LNCAP (cell line): ENCODE measurements at regions not wholly inside any gene's neighbourhood (a gene's known extent, or its start where the extent isn't known, plus 50 kb on each side); places are given as distances from the start of the nearest gene placed in this dataset.

Source experiments
- TF ChIP-seq, protein P1 (sequence below): fragments of 450-650 bp; IDR thresholded peaks from 2 replicates; pipeline ENCODE4 v1.5.1; 2017; ENCODE audit warnings: mild to moderate bottlenecking

DNA sequence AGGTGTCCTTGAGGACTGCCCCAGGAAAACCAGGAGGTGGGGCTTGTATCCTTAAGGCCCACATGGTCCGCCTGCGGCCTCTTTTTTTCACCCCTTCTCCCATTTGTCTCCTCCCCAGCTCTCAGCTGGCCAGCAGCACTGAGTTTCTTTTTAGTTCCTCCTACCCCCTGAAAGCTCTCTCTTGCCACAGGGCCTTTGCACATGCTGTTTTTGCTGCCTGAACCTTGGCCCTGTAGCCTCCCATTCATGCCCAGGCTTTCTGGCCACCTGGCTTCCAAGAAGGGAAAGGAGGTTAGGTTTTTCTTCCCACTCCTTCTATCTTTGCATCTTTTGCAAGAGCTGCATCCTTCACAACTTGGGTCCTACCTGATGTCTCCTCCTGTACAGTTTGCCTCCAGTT is 358.1 kb downstream of the VRK1 start:
- TF ChIP-seq, protein P1, sequence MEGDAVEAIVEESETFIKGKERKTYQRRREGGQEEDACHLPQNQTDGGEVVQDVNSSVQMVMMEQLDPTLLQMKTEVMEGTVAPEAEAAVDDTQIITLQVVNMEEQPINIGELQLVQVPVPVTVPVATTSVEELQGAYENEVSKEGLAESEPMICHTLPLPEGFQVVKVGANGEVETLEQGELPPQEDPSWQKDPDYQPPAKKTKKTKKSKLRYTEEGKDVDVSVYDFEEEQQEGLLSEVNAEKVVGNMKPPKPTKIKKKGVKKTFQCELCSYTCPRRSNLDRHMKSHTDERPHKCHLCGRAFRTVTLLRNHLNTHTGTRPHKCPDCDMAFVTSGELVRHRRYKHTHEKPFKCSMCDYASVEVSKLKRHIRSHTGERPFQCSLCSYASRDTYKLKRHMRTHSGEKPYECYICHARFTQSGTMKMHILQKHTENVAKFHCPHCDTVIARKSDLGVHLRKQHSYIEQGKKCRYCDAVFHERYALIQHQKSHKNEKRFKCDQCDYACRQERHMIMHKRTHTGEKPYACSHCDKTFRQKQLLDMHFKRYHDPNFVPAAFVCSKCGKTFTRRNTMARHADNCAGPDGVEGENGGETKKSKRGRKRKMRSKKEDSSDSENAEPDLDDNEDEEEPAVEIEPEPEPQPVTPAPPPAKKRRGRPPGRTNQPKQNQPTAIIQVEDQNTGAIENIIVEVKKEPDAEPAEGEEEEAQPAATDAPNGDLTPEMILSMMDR = no peak

DNA sequence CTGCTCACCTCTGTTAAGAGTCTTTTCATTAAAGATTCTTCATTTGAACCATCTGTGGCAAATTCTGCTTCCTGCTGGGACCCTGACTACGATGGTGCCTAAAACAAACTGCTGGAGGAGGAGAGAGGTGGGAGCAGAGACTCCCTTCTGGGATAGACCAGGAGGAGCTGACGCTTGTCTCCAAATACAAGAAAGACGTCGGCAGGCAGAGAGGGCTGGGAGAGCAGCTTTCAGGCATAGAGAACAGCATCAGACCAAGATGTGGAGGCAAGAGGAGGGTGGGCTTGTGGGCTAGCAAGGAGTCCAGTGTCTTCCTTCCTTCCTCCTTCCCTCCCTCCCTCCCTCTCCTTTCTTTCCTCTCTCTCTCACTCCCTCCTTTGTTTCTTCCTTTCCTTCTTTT is 358.6 kb downstream of the VRK1 start:
- TF ChIP-seq, protein P1 = no peak

DNA sequence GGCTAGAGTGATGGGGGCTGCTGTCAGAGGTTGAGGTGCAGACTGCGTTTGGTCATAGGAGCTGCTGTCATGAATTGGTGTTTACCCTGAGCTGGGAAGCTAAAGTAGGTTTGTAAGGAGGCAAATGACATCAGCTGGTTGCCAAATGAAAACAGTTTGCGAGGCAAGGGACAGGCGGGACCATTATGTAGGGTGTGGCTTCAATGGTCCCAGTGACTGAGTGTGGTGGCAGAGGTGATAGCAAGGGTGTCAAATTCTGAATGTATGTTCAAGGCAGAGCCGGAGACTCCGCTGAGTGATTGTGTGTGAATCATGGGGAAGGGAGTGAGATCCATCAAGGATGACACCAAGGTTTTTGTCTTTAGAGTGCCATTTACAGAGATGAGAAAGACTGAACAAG is 359.5 kb downstream of the VRK1 start:
- TF ChIP-seq, protein P1 = no peak

DNA sequence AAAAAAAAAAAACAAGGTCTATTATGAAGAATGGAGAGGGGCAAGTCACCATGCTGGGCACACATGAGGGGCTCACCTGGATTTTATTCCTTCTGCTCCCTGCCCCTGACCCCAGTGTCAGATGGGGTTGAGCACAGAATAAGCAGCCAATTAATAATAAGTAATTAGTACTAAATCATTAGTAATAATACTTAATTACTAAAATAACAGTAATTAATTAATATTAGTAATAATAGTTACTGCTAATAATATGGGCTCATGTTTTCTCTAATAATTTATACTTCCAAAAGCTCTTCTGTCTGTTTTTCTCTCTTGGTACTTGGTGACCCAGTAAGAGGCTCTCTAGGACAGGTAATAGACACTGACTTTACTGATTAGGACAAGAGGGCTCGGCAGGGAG is 360.9 kb downstream of the VRK1 start:
- TF ChIP-seq, protein P1 = no peak

DNA sequence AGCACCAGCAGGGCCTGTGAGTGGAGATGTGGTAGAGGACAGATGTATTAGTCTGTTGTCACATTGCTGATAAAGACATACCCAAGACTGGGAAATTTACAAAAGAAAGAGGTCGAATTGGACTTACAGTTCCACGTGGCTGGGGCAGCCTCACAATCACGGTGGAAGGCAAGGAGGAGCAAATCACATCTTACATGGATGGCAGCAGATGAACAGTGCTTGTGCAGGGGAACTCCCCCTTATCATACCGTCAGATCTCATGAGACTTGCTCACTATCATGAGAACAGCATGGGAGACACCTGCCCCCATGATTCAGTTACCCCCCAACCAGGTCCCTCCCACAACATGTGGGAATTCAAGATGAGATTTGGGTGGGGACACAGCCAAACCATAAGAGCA is 361.9 kb downstream of the VRK1 start:
- TF ChIP-seq, protein P1 = no peak

DNA sequence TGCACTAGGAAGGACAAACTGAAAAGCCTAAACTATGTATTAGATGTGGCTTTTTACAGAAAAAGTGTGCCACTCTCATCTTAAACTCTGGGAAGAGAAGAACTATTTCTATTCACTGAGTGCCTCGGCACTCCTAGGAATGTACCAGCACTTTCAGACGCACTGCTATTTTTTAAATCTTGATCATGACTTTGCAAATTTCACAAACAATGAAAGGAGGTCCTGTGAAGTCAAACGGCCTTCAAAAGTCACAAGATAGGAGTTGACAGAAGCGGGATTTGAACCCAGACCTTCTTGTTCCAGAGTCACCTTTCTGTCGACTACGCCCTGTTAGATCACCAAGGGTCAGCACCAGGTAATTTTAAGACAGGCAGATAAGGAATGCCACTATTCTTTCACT is 365.4 kb downstream of the VRK1 start:
- TF ChIP-seq, protein P1 = no peak

DNA sequence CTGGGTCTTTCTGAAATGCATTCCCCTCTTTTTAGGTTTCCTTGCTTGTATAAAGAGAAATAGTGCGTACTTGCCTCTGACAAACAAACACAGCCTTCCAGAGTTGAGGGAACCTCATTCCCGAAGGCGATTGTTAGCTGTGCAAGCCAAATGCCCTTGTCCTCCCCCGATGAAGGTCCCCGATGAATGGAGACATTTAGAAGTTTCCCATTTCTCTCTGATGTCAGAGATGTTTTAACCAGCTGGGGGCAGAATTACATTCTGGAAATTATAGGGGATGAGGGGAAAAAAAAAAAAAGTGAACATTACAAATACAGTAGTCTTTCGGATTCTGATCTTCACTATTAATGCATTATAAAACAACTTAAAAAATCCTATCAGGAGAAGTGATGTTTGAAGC is 366.8 kb downstream of the VRK1 start:
- TF ChIP-seq, protein P1 = no peak

DNA sequence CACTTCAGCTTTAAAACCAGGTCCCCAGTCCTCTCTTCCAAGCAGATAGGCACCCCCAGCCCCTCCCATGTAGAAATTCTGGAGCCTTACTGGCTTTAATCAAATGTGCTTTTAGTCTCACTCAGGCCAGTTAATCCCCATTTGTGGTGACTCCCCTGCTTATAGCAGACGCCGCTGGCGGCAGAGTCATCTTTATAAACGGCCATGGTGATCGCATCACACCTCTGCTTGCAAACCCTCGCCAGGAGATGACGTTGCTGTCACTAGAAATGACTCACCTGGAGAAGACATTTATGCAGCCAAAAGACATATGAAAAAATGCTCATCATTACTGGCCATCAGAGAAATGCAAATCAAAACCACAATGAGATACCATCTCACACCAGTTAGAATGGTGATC is 369.3 kb downstream of the VRK1 start:
- TF ChIP-seq, protein P1 = no peak
